BLaER1 (cell line): ENCODE measurements at regions not wholly inside any gene's neighbourhood (a gene's known extent, or its start where the extent isn't known, plus 50 kb on each side); places are given as distances from the start of the nearest gene placed in this dataset.

Experiments
- H3K27ac ChIP-seq: shearing (Covaris generic); formaldehyde crosslinking; 2 replicates; pipeline ENCODE4 v1.8.1; 2022
- H3K27me3 ChIP-seq: shearing (Covaris generic); formaldehyde crosslinking; 2 replicates; pipeline ENCODE4 v1.8.1; 2022
- H3K36me3 ChIP-seq: shearing (Covaris generic); formaldehyde crosslinking; 2 replicates; pipeline ENCODE4 v1.8.1; 2022
- H3K4me1 ChIP-seq: shearing (Covaris generic); formaldehyde crosslinking; 2 replicates; pipeline ENCODE4 v1.8.1; 2022
- H3K4me2 ChIP-seq: shearing (Covaris generic); formaldehyde crosslinking; 2 replicates; pipeline ENCODE4 v1.8.1; 2022
- H3K4me3 ChIP-seq: shearing (Covaris generic); formaldehyde crosslinking; 2 replicates; pipeline ENCODE4 v1.8.1; 2022
- H3K9ac ChIP-seq: shearing (Covaris generic); formaldehyde crosslinking; 2 replicates; pipeline ENCODE4 v1.8.1; 2022
- H3K9me3 ChIP-seq: shearing (Covaris generic); formaldehyde crosslinking; 2 replicates; pipeline ENCODE4 v1.8.1; 2022
- H4K20me1 ChIP-seq: shearing (Covaris generic); formaldehyde crosslinking; 2 replicates; pipeline ENCODE4 v1.8.1; 2022
- Cebpa-rat ChIP-seq: shearing (Covaris generic); IDR thresholded peaks from 2 replicates; pipeline ENCODE4 v1.8.1; 2022

DNA sequence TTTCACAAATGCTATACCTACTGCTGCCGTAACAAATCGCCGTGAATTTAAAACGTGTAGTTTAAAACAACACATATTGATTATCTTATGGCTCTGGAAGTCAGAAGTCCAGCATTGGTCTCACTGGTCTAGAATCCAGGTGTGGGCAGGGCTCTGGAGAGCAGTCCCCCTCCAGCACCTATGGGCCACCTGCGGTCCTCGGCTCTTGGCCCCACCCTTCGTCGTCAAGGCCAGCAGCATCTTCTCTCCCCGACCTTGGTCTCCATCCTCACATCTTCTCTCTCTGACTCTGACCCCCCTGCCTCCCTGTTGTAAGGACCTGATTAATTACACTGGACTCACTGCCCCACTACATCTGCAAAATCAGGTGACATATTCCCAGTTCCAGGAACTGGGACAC lies 106.4 kb upstream of the COL5A1 start:
- Histone ChIP-seq H3K4me3 (no peak overlapping the region), H3K27ac (no peak overlapping the region), H3K36me3 (0 out of 2 replicates have a peak, but pooled peaks cover 5% of the 10 kb centered on the region), H3K9ac (no peak overlapping the region), H3K9me3 (peaks cover 12% of the 10 kb centered on the region), H3K27me3 (no peaks in the 10 kb centered on the region), H4K20me1 (no peaks in the 10 kb centered on the region), H3K4me1 (peaks cover 54% of the 10 kb centered on the region), H3K4me2 (peak overlapping the region; percentile 94)
- TF ChIP-seq Cebpa-rat: no peak

DNA sequence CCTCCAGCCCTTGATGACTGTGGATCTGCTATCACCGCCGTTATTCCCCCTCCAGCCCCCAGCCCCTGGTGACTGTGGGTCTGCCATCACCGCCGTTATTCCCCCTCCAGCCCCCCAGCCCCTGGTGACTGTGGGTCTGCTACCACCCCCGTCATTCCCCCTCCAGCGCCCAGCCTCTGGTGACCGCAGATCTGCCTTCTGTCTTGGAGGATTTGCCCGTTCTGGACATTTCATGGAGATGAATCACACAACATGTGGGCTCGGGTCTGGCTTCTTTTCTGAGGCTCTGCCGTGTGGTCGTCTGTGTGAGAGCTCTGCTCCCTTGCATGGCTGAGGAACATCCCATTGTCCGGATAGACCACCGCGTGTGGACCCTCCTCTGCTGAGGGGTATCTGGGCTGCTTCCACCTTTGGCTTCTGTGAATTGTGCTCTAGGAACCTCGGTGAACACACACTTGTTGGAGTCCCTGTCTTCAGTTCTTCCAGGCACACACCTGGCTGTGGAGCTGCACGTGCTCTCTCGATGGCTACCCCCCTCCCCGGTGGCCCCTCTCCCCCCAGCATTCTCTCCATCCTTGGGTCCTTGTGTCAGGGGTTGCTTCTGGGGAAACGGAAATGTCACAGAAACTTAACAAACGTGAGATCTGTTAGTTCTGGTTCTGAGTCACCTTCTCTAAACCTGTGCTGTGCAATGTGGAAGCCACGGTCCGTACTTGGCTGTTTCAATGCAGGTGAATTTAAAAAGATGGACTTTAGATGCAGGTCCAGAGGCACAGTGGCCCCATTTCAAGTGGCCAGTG lies 105.3 kb upstream of the COL5A1 start:
- Histone ChIP-seq H3K9me3 (peaks cover 7% of the 10 kb centered on the region), H3K4me3 (no peak overlapping the region), H3K27ac (no peak overlapping the region), H3K4me1 (peaks cover 54% of the 10 kb centered on the region), H3K36me3 (no peaks in the 10 kb centered on the region), H4K20me1 (no peaks in the 10 kb centered on the region), H3K4me2 (no peak overlapping the region), H3K27me3 (no peaks in the 10 kb centered on the region), H3K9ac (no peak overlapping the region)
- no peak for TF ChIP-seq Cebpa-rat

GRCh38 chr9:134536931-134537330 lies 104.7 kb upstream of the COL5A1 start:
- H3K9me3 ChIP-seq: peaks cover 12% of the 10 kb centered on the region
- TF ChIP-seq Cebpa-rat: no peak
- H3K4me1 ChIP-seq: peaks cover 52% of the 10 kb centered on the region
- no peaks in the 10 kb centered on the region for H3K27me3 ChIP-seq
- H3K27ac ChIP-seq: no peak overlapping the region
- no peak overlapping the region for H3K9ac ChIP-seq
- H3K36me3 ChIP-seq: no peaks in the 10 kb centered on the region
- H4K20me1 ChIP-seq: no peaks in the 10 kb centered on the region
- no peak overlapping the region for H3K4me2 ChIP-seq
- H3K4me3 ChIP-seq: no peak overlapping the region

DNA sequence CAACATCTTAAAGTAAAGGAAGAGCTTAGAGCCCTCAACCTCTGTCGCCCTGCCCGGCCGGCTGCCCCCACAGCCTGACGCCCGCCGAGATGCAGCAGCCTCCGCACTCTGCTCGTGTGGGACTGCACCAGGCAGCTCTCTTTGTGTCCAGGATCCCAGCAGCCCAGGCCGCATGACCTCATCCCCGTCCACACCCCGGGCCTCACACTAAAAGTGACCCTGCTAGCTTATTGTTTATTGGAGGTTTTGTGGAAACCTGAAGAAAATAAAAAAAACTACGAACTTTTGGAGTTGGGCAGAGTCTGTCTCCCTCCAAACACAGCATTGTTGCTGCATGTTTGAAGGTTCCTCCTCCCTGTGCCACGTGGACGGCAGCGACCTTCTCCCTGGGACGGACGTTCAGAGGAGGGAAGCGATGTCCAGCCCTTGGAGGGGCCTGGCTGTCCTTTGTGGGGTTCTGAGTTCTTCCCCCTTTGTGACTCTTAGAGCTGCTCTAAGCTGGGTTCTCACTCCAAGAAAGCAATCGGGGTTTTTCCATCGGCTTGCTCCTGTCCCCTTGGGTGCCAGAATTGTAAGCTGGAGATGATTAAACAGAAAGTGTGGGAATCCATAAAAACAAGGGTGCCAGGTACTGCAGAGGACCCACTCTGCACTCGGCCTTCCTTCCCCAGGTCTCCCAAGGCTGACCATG lies 103.5 kb upstream of the COL5A1 start:
- Histone ChIP-seq H3K27me3 (no peaks in the 10 kb centered on the region), H3K9ac (no peak overlapping the region), H3K9me3 (peaks cover 17% of the 10 kb centered on the region), H3K27ac (no peak overlapping the region), H3K36me3 (no peaks in the 10 kb centered on the region), H4K20me1 (no peaks in the 10 kb centered on the region), H3K4me3 (no peak overlapping the region), H3K4me2 (peak overlapping the region; percentile 54), H3K4me1 (peaks cover 48% of the 10 kb centered on the region)
- no peak for TF ChIP-seq Cebpa-rat

- Histone ChIP-seq H3K9me3 (peaks cover 17% of the 10 kb centered on the region), H3K9ac (no peak overlapping the region), H3K27me3 (no peaks in the 10 kb centered on the region), H4K20me1 (no peaks in the 10 kb centered on the region), H3K36me3 (no peaks in the 10 kb centered on the region), H3K4me2 (peak overlapping the region; percentile 54), H3K4me3 (no peak overlapping the region), H3K27ac (no peak overlapping the region), H3K4me1 (peaks cover 47% of the 10 kb centered on the region)
- no peak for TF ChIP-seq Cebpa-rat
Measured at GRCh38 chr9:134538856-134539566, 102.6 kb upstream of the COL5A1 start.

- H3K9ac ChIP-seq: no peak overlapping the region
- H4K20me1 ChIP-seq: no peaks in the 10 kb centered on the region
- H3K27ac ChIP-seq: no peak overlapping the region
- TF ChIP-seq Cebpa-rat: no peak
- no peaks in the 10 kb centered on the region for H3K36me3 ChIP-seq
- H3K4me1 ChIP-seq: peaks cover 44% of the 10 kb centered on the region
- no peak overlapping the region for H3K4me3 ChIP-seq
- peak overlapping the region; percentile 14; the same call in 1 of the 2 replicates for H3K4me2 ChIP-seq
- H3K9me3 ChIP-seq: peaks cover 17% of the 10 kb centered on the region
- no peaks in the 10 kb centered on the region for H3K27me3 ChIP-seq
Measured at GRCh38 chr9:134539586-134540194, 101.9 kb upstream of the COL5A1 start.

GRCh38 chr9:134540276-134541096 lies 101.1 kb upstream of the COL5A1 start:
- Histone ChIP-seq H3K9me3 (peaks cover 17% of the 10 kb centered on the region), H3K4me1 (peaks cover 44% of the 10 kb centered on the region), H3K9ac (no peak overlapping the region), H3K27me3 (no peaks in the 10 kb centered on the region), H3K4me3 (no peak overlapping the region), H4K20me1 (no peaks in the 10 kb centered on the region), H3K4me2 (no peak overlapping the region), H3K27ac (no peak overlapping the region), H3K36me3 (no peaks in the 10 kb centered on the region)
- TF ChIP-seq Cebpa-rat: no peak

GRCh38 chr9:134541097-134541747 lies 100.4 kb upstream of the COL5A1 start:
- Histone ChIP-seq H3K4me1 (peaks cover 49% of the 10 kb centered on the region), H3K27ac (no peak overlapping the region), H4K20me1 (no peaks in the 10 kb centered on the region), H3K9ac (no peak overlapping the region), H3K4me3 (no peak overlapping the region), H3K9me3 (peaks cover 17% of the 10 kb centered on the region), H3K4me2 (no peak overlapping the region), H3K36me3 (no peaks in the 10 kb centered on the region), H3K27me3 (no peaks in the 10 kb centered on the region)
- TF ChIP-seq Cebpa-rat: no peak
